ENCODE measurements at regions not wholly inside any gene's neighbourhood (a gene's known extent, or its start where the extent isn't known, plus 50 kb on each side); places are given as distances from the start of the nearest gene placed in this dataset.

DNA sequence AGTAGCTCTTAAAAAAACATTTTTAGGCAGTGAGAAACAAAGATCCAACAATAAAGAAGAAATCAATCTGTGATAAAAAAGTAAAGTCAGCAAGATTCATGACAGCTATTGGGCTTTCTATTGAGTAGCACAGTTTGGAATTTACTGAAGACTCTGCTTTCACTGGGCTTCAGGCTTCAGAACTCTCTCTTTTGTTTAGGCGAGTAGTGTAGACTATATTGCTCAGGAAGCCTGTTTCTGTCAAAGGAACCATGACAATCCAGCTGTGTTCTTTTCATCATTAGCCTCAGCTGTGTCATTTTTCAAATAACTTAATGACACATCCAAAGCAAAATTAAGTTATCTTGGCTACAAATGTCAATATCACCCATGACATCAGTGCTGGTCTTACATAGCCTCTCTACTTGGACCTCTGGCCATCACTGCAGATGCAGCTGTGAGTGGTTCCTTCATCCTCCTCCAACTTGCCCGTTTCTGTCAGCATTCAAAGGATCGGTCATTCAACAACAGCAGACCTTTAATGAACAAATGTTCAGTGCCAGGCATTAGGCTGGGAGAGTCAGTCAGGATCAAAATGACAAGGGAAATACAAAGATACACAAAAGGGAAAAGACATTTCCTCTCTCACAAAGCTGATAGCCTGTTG is 332.8 kb upstream of the MTNR1B start:
- TF ChIP-seq FOXK2 (IDR thresholded peaks at IDR 0.05), result no peak
- no peak for TF ChIP-seq SUZ12 (IDR thresholded peaks at IDR 0.05; ENCODE audit: low read depth, low read length)
- TF ChIP-seq NR3C1 (CRISPR knock-in tag; IDR thresholded peaks at IDR 0.05), result no peak
- TF ChIP-seq ZNF274 (CRISPR knock-in tag; IDR thresholded peaks at IDR 0.05), result no peak
- no peak for TF ChIP-seq ZBTB7A (CRISPR knock-in tag; IDR thresholded peaks at IDR 0.05)
- TF ChIP-seq MTF1 (CRISPR knock-in tag; IDR thresholded peaks at IDR 0.05), result no peak
- TF ChIP-seq, protein P1, sequence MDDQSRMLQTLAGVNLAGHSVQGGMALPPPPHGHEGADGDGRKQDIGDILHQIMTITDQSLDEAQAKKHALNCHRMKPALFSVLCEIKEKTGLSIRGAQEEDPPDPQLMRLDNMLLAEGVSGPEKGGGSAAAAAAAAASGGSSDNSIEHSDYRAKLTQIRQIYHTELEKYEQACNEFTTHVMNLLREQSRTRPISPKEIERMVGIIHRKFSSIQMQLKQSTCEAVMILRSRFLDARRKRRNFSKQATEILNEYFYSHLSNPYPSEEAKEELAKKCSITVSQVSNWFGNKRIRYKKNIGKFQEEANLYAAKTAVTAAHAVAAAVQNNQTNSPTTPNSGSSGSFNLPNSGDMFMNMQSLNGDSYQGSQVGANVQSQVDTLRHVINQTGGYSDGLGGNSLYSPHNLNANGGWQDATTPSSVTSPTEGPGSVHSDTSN (CRISPR knock-in tag; IDR thresholded peaks at IDR 0.05; ENCODE audit: borderline replicate concordance), result no peak
- no peak for TF ChIP-seq ZNF354B (CRISPR knock-in tag; IDR thresholded peaks at IDR 0.05)
- no peak for TF ChIP-seq ZNF616 (CRISPR knock-in tag; IDR thresholded peaks at IDR 0.05; ENCODE audit: low read depth)
- TF ChIP-seq, protein P2, sequence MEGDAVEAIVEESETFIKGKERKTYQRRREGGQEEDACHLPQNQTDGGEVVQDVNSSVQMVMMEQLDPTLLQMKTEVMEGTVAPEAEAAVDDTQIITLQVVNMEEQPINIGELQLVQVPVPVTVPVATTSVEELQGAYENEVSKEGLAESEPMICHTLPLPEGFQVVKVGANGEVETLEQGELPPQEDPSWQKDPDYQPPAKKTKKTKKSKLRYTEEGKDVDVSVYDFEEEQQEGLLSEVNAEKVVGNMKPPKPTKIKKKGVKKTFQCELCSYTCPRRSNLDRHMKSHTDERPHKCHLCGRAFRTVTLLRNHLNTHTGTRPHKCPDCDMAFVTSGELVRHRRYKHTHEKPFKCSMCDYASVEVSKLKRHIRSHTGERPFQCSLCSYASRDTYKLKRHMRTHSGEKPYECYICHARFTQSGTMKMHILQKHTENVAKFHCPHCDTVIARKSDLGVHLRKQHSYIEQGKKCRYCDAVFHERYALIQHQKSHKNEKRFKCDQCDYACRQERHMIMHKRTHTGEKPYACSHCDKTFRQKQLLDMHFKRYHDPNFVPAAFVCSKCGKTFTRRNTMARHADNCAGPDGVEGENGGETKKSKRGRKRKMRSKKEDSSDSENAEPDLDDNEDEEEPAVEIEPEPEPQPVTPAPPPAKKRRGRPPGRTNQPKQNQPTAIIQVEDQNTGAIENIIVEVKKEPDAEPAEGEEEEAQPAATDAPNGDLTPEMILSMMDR (CRISPR knock-in tag; IDR thresholded peaks at IDR 0.05), result no peak
- TF ChIP-seq KAT2B (IDR thresholded peaks at IDR 0.05; ENCODE audit: borderline replicate concordance, low read depth, low read length), result no peak
- TF ChIP-seq, protein P3, sequence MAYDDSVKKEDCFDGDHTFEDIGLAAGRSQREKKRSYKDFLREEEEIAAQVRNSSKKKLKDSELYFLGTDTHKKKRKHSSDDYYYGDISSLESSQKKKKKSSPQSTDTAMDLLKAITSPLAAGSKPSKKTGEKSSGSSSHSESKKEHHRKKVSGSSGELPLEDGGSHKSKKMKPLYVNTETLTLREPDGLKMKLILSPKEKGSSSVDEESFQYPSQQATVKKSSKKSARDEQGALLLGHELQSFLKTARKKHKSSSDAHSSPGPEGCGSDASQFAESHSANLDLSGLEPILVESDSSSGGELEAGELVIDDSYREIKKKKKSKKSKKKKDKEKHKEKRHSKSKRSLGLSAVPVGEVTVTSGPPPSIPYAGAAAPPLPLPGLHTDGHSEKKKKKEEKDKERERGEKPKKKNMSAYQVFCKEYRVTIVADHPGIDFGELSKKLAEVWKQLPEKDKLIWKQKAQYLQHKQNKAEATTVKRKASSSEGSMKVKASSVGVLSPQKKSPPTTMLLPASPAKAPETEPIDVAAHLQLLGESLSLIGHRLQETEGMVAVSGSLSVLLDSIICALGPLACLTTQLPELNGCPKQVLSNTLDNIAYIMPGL (CRISPR knock-in tag; IDR thresholded peaks at IDR 0.05; ENCODE audit: borderline replicate concordance in 1 of 2, low read depth in 1 of 2), result no peak
- TF ChIP-seq MAFG (CRISPR knock-in tag; IDR thresholded peaks at IDR 0.05), result no peak
- no peak for TF ChIP-seq FOXM1 (CRISPR knock-in tag; IDR thresholded peaks at IDR 0.05)
